Effector CD4-positive, alpha-beta T cell (primary cell): ENCODE measurements at regions not wholly inside any gene's neighbourhood (a gene's known extent, or its start where the extent isn't known, plus 50 kb on each side); places are given as distances from the start of the nearest gene placed in this dataset.

ENCODE experiments used
- DNase-seq: peaks from one replicate; pipeline ENCODE4 v3.0.0-alpha.2; 2020

DNA sequence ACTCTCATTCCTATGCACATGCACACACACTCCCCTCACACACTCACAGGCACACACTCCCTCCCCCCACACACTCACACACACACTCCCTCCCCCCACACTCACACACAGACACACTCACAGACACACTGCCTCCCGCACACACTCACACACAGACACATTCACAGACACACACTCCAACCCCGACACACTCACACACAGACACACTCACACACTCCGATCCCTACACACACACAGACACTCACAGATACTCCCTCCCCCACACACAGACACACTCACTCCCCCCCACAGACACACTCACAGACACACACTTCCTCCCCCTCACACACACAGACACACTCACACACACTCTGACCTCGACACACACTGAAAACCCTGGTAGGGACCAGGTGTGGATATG, 176.2 kb downstream of the TFAP2C start:
- no peak for DNase-seq

DNA sequence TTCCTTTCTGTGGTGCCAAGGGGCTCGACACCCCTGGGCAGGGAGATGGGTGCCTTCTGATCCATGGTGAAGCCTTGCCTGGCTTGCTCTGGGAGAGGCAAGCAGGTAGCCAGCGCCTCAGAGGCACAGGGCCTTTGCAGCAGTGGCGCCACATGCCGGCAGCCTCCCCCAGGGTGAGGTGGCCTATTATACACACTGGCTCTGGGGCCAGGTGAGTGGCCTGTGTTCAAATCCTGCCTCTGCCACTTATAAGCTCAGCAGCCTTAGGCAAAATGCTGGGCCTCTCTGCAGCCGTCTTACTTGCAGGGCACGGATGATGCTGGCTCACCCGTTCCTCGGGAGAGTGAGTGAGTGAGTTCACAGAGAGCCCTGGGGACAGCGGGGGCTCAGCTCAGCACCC, 176.9 kb downstream of the TFAP2C start:
- DNase-seq: no peak

DNA sequence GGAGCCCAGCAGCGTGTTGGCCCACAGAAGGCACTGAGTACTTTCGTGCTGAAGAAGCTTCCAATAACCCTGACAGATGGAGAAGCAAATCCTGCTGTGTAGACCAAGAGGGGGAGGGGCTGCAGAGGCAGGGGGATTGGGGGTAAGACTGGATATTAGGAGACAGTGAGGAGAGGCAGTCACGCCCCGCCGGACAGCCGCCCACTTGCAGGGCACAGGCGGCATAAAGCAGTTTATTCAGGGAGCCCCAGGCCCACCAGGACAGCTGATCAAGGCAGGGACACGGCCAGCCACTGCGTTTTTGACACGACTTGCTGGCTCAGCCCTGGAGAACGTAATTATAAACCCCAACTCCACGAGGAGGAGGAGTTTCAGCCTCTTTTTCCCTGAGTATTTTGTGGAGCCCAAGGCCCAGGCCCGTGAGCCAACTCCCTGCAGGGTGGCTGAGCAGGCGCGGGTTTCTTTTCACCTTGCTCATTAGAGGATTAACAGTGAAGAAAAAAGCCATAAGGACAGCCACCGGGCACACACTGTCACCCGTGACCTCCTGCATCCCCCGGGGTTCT, 177.9 kb downstream of the TFAP2C start:
- DNase-seq: no peak

DNA sequence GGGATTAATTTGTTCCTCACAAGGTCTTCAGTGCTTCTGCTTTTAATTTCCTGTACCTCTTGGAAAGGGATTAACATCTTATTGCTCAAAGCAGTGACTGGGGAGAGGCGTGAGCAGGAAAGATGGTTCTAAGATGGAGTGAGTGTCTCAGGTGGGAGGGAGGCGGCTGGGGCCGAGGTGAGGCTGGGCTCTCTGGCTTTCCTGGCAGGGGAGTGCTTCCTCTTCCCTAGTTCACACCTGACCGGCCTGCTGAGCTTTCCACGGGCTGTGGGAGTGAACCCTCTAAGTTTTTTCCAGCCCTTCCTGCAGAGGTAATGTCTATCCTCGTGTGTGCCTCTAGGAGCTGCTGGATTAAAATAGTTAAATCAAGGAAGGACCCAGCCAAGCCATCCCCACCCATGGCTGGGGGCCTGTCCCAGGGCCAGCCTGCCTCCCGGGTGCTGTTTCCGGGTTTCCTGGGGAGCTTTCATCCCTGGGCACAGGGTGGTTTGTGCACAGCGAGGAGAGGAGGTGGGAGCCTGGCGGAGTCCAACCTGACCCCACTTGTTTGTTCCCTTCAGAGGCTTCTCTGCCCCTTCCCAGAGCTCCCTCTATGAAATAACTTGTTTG, 179.1 kb downstream of the TFAP2C start:
- DNase-seq: no peak

DNA sequence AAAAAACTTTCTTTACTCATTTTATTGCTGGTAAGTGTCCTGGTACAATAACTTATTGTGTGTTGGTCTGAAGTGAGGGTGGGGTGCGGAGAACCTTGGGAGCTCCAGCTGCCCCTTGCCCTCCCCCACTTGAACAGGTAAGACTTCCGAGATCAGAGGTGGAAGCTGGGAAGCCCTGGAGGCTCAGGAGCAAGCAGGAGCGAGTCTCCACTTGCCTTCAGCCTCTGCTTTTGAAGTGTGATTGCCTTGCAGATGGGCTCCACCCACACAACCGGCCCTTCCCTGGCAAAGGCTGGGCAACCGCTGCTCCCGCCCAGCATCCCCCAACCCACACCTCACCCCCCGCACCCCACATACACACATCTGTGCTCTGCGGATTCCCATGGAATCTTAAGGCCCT, 179.6 kb downstream of the TFAP2C start:
- no peak for DNase-seq

DNA sequence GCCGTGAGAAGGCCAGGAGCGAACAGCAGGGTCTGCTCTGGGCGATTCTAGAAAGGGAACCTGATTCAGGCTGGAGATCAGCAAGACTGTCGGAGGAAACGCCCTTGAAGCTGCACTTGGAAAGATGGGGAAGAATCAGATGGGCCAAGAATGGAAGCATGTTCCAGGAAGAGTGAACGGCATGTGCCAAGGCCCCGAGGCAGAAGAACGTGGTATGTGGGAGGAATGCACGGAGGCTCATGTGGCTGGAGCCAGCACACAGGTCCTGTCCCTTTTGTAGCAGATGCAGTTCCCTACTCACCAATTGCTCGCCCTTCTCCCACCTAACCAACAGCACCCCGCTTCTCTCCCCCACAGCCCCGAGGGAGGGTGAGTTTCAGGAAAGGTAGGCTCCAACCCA, 180.6 kb downstream of the TFAP2C start:
- DNase-seq: no peak

DNA sequence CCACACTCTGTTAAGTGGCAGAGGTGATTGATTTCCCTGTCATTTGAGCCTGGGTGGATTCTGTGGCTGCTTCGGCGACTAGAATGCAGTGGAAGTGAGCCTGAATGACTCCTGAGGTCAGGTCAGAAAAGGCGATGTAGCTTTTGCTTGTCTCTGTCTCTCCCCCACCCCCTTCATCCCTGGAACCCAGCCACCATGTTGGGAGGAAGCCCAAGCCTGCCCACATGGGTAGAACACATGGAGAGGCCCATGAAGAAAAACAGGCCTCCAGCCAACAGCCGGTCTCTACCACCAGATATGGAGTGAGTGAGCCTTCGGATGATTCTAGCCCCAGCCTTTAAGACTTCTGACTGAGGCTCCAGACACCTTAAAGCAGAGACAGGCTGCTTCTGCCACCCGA, 181.0 kb downstream of the TFAP2C start:
- DNase-seq: no peak

DNA sequence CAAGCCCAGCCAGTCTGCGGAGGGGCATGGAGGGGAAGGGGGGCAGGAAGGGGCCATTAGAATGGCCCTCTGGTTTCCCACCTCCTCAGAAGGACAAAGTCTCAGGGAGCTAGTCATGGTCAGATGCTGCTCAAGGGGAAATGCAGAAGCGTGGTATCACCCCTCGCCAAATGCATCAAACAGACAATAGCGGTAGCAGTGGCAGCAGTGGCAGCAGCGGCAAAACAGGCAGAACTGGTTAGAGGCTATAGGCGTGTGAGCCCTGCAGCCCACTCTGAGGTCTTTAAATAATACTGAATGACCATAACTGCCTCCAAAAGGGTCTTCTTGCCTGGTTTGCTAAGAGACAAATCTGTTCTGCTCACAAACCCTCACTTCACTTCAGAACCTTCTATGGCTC, 186.7 kb downstream of the TFAP2C start:
- DNase-seq: no peak

DNA sequence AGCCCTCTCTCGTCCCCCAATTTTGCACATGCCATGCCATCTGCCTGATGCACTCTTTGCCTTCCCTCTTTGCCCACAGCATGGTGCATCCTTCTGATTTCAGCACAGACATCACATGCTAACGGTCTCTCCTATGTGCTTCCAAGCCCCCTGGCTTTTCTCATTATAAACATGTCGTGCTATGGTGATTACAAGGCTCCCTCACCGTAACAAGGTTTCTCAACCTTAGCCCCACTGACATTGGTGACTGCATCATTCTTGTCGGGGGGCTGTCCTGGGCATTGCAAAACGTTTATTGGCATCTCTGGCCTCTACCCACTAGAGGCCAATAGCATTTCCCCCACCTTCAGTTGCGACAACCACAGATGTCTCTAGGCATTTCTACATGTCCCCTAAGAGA, 187.2 kb downstream of the TFAP2C start:
- DNase-seq: no peak

DNA sequence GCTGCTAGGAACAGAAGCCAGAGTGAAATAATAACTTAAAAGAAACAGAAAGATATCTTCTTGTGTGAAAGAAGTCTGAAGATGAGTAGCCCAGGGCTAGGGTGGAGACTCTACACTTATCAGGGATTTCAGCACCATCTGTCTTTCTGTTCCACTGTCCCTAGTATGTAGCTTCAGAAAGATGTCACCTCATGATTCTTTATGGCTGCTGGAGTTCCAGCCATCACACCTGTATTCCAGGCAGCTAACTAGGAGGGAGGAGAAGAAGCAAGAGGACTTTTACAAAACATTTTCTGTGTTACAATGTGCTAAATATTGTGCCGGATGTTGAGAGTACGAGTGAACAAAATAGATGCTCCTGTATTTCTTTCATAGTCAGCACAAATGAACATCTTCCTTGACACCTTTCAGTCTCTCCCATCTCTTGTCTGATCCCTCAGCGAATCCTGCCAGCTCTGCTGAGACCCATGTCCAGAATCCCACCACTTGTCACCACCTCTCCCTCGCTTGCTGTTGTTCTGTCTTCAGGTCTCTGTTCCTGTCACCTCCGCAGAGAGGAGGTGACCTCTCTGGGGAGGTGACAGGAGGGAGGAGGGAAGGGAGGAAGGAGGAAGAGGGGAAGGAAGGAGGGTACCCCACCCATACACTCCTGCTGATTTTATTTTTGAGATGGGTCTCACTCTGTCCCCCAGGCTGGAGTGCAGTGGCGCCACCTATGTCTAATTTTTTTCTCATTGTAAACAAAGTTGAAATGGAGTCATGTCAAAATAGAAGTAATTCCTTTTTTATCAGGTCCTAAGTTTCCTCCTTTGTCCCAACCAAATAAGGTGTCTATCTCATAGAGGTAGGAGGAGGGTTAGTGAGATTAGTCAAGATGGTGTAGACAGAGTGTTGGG, 188.9 kb downstream of the TFAP2C start:
- DNase-seq: no peak

DNA sequence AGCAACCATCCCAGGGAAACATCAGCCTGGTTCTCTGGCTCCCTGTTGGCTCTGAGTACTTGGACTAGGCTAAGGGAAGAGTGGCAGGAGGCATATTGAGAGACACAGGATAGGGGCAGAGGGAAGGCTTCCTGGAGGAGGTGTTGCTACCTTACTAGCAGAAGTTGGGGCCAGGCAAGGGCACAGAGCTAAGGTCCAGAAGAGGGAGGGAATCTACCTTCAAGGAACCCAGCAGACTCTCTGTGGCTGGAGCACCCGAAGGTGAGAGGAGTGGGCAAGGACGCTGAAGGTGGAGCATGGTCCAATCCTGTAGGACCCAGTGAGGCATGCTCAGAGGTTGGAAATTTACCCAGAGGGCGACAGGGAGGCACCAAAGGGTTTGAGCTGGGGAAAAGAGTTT, 191.9 kb downstream of the TFAP2C start:
- no peak for DNase-seq

DNA sequence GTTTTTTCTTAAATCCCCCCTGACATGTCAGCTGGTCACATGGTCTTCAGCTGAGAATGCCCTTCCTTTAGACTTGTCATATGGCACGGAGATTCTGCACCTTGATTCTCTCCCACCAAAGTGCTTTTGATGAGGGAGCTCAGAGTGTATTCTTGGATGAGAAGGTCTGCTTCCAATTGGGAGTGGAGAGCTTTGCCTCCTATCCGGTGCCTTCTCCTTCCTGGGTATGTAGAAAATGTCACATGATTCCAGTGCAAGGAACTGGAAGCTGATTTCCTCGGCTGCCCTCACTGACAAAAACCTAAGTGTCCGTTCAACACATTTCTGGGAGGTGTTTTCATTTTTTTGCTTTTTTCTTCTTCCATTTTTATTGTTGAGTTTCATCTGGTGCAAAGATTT, 197.2 kb downstream of the TFAP2C start:
- no peak for DNase-seq

DNA sequence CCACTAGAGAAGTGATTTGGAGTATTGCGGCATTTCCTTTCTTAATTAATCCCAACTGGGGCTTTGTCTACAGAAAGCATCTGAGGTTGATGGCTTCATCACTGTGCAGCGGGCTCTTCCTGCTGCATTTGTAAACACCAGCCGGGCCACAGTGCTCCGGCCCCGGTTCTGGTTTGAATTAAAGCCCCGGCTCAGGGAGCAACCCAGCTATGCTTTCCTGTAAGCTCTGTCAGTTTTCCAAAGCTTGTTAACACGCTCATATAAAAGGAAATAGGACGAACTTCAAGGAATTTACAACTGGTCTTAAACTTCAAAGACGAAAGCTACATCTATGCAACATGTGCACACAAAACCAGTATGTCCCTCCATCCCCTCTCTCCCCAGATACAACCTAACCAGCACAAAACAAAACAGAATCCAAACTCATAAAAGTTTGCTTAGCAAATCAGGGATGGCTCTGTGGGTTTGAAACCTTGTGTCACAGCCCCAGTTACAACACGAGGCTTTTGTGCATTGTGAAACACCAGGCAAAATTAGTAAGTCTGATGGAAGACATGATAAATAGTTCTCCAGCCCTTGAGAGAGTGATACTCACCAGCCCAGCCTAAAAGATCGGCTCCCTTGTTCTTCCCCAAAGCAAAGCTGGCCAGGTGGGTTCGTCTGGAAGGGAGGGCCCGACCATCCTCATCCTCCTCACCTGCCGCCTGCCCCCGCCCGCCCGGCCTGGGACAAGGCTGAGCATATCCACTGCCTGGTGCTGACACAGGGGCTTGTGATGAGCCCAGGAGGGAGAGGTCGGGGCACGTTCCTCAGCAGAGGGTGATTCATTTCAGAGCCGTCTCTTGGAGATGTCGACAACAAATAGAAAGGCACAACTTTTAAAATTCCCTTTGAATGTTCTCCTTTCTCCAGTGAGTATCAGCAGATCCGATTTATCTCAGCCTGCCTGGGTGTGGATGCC, 197.9 kb downstream of the TFAP2C start:
- DNase-seq: no peak

DNA sequence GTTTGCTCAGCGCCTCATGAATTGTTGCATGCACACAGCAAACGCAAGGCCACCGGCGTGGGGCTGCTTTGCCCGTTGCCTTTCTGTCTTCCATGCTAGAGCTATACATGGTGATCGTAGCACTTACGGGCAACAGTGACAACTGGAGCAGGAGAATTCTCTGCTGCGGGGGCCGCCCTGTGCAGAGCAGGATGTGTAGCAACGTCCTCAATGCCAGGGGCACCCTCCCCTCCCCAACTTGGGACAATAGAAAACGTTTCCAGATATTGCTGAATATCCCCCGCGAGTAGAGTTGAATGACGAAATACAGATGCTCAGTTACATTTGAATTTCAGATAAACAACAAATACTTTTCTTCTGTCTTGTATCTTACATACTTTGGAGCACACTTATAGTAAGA, 198.7 kb downstream of the TFAP2C start:
- DNase-seq: no peak

DNA sequence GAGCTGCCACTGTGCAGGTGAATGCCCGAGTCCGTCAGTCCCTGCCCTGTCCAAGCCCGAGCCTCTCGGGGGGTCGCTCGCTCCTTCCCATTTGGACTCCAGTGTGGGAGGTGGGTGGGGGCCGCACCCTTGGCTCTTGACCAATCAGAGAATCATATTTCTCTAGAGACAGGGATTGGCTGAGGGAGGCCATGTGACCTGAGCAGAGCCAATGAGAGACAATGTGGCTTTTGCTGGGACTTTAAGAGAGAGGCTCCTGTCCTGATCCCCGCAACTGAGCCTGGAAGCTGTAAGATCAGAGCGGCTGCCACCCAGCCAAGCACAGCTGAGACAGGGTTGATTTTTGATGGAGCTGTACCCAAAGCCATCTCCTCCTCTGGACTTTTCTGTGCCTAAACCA, 199.3 kb downstream of the TFAP2C start:
- no peak for DNase-seq

DNA sequence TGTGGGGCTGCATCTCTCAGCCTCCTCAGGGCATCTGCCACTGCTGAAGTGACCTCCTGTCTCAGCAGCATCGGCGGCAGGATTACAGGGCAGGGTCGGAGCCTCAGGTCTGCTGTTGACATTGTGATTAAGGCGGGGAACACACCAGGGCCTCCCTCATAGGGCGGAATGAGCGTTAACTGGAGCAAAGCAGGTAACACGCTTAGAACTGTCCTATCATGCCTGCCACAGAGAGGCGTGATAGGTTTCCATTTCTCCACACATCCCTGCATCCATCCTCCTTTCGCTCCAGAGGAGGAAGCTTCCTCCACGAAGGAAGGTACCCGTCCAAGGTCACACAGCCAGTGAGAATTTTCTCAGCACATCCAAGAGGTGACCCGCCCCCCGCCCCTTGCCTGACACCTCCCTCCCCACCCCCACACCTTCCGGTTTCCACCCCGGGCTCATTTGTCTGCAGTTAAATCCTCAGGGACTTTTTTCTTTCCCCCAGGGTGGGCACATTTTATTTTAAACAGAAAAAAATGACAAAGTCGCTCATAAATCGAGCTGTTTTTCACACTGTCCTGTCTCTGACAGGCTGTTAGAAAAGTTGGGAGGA, 200.8 kb downstream of the TFAP2C start:
- DNase-seq: no peak

DNA sequence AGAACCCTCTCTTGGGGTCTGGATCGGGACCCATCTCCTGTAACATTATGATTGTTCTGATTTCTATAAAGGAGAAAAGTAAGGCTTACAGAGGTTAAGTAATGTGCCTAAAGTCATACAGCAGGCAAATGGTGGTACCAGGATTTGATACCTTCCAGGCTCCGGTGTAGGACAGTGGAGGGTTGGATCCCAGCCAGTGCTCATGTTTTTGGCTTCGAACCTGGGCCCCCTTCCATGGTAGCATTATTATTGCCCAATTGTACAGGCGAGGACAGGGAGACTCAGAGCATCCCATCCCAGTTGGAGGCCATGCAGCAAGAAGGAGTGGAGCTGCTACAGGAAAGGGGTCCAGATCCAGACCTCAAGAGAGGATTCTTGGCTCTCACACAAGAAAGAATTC, 202.7 kb downstream of the TFAP2C start:
- DNase-seq: no peak

DNA sequence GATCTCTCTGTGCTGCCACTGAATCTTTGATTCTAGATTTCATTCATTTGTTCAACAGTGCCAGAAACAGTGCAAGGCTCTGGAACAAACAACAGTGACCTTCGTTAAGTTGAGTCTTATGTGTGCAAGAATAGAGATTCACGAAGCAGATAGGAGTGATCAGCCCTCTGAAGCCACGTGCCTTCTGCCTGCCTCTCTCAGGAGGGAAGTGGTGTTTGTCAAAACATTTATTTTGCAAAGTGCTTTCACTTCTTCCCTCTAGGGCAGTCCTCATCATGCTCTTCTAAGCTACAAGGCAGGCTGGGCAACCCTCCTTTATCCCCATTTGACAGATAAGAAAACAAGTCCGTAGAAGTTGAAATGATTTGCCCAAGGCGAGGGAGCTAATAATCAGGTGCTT, 204.3 kb downstream of the TFAP2C start:
- no peak for DNase-seq

DNA sequence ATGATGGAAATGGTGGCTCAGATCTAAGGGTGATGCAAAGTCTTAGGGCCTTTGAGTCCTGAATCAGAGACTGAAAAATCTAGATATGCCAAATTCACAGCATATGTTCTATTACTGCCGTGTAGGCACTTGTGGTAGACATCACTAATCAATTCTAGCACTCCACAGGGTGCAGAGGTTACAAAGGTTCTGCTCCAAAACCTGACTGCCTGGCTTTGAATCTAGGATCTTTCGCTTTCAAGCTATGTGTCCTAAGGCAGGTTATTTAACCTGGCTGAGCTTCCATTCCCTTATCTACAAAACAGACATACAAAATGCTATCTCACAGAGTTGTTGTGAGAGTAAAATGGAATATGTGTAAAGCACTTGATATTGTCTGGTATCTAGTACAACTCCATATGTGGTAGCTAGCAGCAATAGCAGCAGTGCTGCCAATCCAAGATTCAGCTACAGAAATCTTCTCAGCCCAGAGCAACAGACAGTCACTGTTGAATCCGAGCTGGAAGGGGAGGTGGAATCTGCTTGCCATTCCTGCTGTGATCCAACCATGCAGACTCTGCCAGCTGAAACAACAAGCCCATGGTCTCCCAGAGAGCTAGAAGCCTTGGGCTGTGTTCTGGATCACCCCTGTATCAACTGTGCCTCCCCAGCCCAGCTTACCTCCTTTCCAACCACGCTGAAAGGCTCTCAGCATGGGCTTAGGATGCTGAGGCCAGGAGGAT, 206.9 kb downstream of the TFAP2C start:
- DNase-seq: no peak

DNA sequence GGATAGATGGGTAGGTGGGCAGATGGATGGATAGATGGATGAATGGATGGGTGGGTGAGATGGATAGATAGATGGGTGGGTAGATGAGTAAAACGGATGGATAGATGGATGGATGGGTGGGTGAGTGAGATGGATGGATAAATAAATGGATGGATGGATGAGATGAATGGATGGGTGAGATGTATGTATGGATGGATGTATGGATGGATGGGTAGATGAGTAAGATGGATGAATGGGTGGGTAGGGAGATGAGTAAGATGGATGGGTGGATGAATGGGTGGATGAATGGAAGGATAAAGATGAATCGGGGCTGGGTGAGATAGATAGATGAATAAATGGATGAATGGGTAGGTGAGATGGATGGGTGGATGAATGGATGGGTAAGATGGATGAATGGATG, 210.1 kb downstream of the TFAP2C start:
- DNase-seq: no peak

DNA sequence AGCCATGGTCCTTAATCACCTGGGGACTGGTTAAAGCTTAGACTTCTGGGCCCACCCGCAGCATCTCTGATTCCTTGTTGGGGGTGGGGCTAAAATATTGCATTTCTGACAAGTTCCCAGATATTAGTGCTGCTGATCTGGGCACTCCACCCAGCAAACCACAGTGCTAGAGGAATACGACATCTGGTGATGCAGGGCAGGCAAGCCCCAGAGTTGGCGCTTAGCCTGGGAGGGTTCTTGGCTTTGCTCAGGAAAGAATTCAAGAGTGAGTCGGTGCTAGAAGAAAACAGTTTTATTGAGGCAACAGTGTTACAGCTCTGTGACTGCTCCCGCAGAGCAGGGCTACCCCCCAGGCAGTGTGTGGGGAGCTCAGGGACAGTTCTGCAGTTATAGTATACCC, 210.7 kb downstream of the TFAP2C start:
- no peak for DNase-seq

DNA sequence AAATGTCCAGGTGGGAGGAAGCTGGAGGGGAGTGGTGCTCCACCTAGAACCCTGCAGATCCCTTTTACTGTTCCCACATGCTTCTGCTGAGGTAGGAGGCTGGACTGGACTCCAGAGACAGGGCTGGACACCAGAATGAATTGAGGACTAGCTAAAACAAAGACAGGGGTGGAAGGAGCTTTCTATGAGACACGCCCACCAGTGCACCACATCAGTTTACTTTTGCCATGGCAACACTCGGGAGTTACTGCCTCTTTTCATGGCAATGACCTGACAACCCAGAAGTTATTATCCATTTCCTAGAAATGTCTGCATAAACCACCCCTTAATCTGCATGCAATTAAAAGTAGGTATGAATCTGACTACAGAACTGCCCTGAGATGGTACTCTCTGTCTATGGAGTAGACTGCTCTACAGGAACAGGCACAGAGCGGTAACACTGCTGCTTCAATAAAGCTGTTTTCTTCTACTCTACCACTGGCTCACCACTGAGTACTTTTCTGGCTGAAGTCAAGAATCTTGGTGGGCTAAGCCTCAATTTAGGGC, 211.7 kb downstream of the TFAP2C start:
- DNase-seq: no peak
